DOHH2 (cell line): ENCODE measurements at regions not wholly inside any gene's neighbourhood (a gene's known extent, or its start where the extent isn't known, plus 50 kb on each side); places are given as distances from the start of the nearest gene placed in this dataset.

ENCODE experiments used
- EZH2phosphoT487 ChIP-seq: fragments of 200-600 bp; sonication (generic); IDR thresholded peaks from 2 replicates; pipeline ENCODE4 v1.6.1; 2017; ENCODE audit warnings: borderline replicate concordance, mild to moderate bottlenecking, antibody characterized with exemption, low read length, moderate library complexity, mixed read lengths
- TF ChIP-seq, protein P1 (sequence below): fragments of 200-600 bp; sonication (generic); IDR thresholded peaks from one replicate; pipeline ENCODE4 v1.5.1; 2014; ENCODE audit warnings: antibody characterized with exemption, mild to moderate bottlenecking, low read depth, low read length; ENCODE audit not compliant: poor library complexity, severe bottlenecking

GRCh38 chr17:14854691-14855090, 410.4 kb downstream of the PMP22 start:
- TF ChIP-seq, protein P1, sequence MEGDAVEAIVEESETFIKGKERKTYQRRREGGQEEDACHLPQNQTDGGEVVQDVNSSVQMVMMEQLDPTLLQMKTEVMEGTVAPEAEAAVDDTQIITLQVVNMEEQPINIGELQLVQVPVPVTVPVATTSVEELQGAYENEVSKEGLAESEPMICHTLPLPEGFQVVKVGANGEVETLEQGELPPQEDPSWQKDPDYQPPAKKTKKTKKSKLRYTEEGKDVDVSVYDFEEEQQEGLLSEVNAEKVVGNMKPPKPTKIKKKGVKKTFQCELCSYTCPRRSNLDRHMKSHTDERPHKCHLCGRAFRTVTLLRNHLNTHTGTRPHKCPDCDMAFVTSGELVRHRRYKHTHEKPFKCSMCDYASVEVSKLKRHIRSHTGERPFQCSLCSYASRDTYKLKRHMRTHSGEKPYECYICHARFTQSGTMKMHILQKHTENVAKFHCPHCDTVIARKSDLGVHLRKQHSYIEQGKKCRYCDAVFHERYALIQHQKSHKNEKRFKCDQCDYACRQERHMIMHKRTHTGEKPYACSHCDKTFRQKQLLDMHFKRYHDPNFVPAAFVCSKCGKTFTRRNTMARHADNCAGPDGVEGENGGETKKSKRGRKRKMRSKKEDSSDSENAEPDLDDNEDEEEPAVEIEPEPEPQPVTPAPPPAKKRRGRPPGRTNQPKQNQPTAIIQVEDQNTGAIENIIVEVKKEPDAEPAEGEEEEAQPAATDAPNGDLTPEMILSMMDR, result no peak
- no peak for TF ChIP-seq EZH2phosphoT487
